ENCODE measurements at regions not wholly inside any gene's neighbourhood (a gene's known extent, or its start where the extent isn't known, plus 50 kb on each side); places are given as distances from the start of the nearest gene placed in this dataset.

DNA sequence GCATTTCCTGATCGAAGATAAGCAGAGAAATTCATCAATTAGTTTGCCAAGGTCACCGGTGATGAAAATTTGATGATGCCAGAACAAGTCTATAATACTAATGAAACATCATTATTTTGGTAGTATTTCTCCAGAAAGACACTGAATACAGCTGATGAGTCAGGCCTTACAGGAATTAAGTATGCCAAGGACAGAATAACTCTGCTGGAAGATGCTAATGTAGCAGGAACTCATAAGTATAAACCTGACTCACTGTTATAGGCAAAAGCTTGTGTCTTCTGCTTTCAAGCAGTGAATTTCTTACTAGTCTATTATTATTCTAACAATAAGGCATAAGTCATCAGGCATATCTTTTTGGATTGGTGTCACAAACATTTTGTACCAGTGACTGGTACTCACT lies 1825.1 kb upstream of the IGFBP7 start:
- DNase-seq (ENCODE audit: low read depth), result no peak
- H3K4me3 ChIP-seq (ENCODE audit: low read depth, low read length), result no peak overlapping the region
- TF ChIP-seq, protein P1, sequence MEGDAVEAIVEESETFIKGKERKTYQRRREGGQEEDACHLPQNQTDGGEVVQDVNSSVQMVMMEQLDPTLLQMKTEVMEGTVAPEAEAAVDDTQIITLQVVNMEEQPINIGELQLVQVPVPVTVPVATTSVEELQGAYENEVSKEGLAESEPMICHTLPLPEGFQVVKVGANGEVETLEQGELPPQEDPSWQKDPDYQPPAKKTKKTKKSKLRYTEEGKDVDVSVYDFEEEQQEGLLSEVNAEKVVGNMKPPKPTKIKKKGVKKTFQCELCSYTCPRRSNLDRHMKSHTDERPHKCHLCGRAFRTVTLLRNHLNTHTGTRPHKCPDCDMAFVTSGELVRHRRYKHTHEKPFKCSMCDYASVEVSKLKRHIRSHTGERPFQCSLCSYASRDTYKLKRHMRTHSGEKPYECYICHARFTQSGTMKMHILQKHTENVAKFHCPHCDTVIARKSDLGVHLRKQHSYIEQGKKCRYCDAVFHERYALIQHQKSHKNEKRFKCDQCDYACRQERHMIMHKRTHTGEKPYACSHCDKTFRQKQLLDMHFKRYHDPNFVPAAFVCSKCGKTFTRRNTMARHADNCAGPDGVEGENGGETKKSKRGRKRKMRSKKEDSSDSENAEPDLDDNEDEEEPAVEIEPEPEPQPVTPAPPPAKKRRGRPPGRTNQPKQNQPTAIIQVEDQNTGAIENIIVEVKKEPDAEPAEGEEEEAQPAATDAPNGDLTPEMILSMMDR (IDR thresholded peaks at IDR 0.05; ENCODE audit: insufficient read depth, low read depth, low read length), result no peak

DNA sequence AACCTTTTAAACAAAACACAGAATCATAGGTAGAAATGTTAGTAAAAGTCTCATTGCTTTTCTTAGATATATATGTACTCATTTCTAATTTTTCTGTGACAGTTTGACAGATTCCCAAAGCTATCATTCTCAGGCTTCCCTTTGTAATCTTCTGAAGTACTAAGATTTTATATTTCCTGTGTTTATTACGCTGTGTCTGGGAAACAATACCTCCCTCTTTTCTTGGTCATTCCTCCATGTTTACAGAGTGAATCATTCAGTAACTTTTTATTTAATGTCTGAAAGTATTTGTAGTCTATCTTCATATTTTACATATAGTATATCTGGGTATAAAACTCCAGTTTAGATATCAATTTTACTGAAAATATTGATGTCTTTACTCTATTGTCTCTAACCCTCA lies 1826.3 kb upstream of the IGFBP7 start:
- TF ChIP-seq, protein P1 (IDR thresholded peaks at IDR 0.05; ENCODE audit: insufficient read depth, low read depth, low read length), result no peak
- no peak for DNase-seq (ENCODE audit: low read depth)
- no peak overlapping the region for H3K4me3 ChIP-seq (ENCODE audit: low read depth, low read length)

DNA sequence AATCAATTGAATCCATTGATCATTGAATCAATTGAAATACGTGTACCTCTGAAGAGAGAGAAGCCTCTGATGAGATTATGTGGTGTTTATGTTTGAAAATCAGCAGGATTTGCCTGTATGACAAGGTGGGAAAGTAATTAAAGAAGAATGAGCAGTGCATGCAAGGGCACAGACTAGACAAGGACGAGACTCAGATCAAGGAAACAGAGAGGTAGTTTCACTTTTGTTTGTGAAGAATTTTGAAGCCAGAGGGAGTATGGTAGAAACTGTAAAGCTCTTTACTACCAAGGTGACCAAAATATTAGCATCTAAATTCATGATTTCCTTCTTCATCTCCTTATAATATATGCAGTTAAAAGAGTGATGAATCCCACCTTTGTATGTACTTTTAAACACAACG lies 1830.0 kb upstream of the IGFBP7 start:
- H3K4me3 ChIP-seq (ENCODE audit: low read depth, low read length), result no peak overlapping the region
- no peak for DNase-seq (ENCODE audit: low read depth)
- TF ChIP-seq, protein P1 (IDR thresholded peaks at IDR 0.05; ENCODE audit: insufficient read depth, low read depth, low read length), result no peak

DNA sequence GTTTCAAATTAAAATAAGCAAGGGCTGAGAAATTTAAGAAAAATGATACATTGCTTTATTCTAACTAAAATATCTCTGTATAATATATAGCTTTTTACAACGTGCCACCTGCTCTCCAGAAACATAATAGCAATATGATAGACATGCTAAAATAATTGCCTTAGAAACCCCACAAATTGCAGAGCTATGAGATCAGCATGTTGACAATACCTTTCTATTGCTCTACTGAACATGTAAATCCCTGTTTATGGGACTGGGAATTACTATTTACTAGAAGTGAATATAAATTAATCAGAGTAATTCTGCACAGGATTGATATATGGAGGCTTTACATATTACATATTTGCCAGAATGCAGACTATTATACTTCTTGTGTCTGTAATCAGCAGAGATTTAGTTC lies 1831.1 kb upstream of the IGFBP7 start:
- TF ChIP-seq, protein P1 (IDR thresholded peaks at IDR 0.05; ENCODE audit: insufficient read depth, low read depth, low read length), result no peak
- no peak for DNase-seq (ENCODE audit: low read depth)
- no peak overlapping the region for H3K4me3 ChIP-seq (ENCODE audit: low read depth, low read length)

DNA sequence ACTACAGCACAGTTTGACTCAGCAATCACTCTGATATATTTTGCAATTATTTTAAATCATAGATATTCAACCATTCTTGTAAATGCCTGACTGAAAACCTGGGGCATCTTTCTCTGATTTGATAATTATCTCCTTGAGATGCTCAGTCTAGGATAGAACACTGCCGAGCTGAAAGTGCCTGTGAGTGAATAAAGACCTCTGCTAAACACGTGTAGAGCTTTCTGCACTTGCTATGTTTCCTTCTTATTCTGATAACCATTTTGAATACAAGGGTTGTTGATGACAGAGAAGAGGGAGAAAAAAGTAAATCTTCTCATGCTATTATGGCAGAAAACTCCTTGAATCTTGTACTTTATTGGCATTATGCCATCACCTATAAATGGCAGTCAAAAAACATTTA lies 1843.4 kb upstream of the IGFBP7 start:
- no peak overlapping the region for H3K4me3 ChIP-seq (ENCODE audit: low read depth, low read length)
- TF ChIP-seq, protein P1 (IDR thresholded peaks at IDR 0.05; ENCODE audit: insufficient read depth, low read depth, low read length), result no peak
- DNase-seq (ENCODE audit: low read depth), result no peak

DNA sequence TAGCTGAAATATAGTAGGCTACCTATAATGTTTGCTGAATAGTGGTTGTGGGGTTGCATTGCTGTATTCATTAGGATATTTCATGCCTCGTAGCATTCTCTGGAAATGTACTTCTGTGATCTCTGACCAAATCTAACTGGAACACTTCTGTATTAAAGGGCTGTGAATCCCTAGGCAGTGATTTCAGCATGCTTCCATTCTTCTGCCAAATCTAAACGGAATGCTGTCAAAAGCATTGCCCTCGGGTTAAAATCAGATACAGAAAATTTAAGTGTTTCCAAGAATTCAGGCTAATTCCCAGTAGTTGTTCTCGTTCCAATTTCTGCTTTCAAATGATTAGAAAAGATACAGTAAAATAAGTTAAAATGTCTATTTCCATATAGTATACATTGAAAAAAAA lies 1847.5 kb upstream of the IGFBP7 start:
- TF ChIP-seq, protein P1 (IDR thresholded peaks at IDR 0.05; ENCODE audit: insufficient read depth, low read depth, low read length), result no peak
- H3K4me3 ChIP-seq (ENCODE audit: low read depth, low read length), result no peak overlapping the region
- no peak for DNase-seq (ENCODE audit: low read depth)

DNA sequence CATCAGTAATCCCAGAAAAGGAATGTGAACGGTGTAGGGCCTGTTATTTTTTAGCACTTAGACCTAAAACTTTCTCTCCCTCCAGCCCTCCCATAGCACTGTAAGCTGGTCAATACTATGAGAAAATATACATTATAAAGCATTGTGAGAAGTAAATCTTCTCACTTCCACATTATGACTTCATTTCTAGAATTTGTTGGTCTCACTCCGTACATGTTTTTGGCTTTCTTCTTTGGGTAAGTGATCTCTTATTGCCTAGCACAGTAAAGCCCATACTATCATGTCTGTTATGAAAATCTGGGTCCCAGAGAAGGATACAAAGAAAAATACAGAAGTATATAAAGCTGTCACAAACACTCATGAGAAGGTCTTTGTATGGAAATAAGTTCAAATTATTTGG lies 1851.1 kb upstream of the IGFBP7 start:
- H3K4me3 ChIP-seq (ENCODE audit: low read depth, low read length), result no peak overlapping the region
- TF ChIP-seq, protein P1 (IDR thresholded peaks at IDR 0.05; ENCODE audit: insufficient read depth, low read depth, low read length), result no peak
- DNase-seq (ENCODE audit: low read depth), result no peak

Data from fibroblast of villous mesenchyme (primary cell).